ENCODE measurements at regions not wholly inside any gene's neighbourhood (a gene's known extent, or its start where the extent isn't known, plus 50 kb on each side); places are given as distances from the start of the nearest gene placed in this dataset.
"Not testable (repeated sequence)": the region's sequence is repeated elsewhere in the genome, so short reads cannot be mapped to it uniquely, and the experiment has no call there.

DNA sequence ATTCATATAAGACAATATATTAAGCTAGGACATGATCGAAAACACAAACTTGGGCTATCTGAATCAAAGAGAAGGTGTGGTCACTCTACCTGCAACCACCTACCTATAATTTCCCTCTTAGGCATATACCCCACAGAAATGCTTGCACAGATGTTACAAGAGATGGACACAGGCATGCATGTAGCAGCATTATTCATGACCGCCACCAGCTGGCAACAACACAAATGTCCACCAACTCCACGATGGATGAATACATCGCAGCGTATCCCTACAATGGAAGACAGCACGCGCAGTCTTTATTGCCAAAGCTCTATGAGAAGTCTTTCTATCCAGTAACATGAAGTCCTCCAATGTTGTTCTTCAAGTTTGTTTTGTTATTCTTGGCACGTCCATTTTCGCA, 90.8 kb downstream of the ARL4C start:
- DNase-seq (ENCODE audit: low spot score), result no peak

DNA sequence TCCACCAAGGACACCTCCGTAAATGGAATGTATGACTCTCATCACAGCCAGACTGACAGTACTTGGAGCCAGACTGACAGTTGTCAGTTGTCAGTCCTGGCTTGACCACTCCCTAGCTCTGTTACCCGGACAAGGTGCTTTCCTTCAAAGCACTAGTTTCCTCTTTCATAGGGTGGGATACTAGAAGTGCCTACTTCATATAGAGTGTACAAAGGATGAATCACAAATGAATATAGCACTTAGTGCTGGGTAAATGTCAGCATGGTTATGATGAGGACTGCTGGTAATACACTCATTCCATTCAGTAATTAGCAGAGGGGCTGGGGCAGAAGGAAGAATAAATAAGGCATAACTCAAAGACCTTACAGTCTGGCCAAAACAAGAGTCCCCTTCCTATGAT, 91.4 kb downstream of the ARL4C start:
- DNase-seq (ENCODE audit: low spot score), result no peak

GRCh38 chr2:234404957-234405356, 91.9 kb downstream of the ARL4C start:
- no peak for DNase-seq (ENCODE audit: low spot score)

DNA sequence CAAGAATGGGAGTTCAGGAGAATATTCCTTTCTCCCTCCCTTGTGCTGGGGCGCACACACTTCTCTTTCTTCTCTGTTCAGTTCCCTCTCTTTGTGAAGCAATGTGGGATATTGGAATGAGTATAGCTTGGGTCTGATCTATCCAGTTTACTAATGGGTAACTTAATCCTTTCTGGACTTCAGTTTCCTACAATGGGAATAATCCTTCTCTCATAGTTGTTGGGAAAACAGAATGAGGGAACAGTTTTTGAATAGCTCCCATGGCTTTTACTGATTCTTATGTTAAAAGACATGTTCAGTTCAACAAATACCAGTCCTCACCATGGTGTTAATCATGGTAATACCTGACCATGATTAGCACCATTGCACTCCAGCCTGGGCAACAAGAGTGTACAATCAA, 93.1 kb downstream of the ARL4C start:
- no peak for DNase-seq (ENCODE audit: low spot score)

DNA sequence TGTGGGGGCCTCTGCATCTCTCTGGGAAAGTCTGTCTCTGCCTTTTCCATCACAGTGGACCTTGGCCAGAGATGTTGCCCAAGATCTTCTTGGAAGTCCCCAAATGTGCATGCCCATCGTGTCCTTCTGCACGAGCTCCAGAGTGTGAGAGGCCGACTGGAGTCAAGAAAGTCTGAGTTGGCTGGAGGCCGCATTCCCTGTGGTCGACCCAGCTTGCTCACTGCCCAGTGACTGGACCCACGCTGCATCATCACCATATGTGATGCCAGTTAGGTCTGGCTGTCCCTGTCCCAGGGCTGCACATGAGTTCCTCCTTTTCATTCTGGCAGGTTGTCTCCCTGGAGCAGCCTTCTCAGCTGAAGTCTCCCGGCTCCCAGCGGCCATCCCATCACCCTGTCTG, 93.8 kb downstream of the ARL4C start:
- peak; percentile 53 for DNase-seq (ENCODE audit: low spot score)

DNA sequence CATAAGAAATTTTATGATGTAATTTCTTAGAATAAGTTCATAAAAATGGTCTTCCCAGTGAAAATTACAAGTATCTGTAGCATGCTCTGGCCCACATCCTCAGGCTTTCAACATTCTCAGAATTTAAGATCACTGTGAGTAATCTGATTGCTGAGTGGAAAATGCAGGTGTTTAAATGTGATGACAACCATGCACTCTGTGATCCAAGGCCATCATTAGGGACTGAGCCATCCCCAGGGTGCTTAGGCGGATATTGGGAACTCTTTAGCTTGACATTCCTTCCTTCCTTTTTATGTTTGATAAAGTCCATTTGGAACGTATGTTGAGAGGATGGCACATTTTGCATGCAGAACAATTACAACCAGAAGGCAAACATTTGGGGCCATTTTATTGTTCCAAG, 95.5 kb downstream of the ARL4C start:
- DNase-seq (ENCODE audit: low spot score), result no peak

GRCh38 chr2:234399451-234400246, 97.2 kb downstream of the ARL4C start:
- DNase-seq (ENCODE audit: low spot score), result peak; percentile 33

DNA sequence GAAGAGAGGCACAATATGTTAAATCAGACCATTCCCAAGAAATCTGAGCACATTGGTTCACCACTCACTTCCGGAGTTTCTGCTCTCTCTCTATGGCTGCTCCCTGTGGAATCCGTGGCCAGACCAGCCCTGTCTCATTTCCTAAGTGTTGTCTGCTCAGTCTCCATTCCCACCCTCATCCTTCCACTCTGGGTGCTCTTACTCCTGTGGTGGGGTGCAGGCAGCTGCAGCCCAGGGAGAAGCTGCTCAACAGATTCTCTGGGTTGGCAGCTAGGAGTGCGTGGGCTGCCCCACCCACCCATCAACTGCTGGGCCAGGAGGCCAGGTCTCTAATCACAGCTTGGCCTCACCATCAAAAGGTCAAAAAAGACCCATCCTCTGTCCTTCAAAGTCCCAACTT, 98.3 kb downstream of the ARL4C start:
- no peak for DNase-seq (ENCODE audit: low spot score)

- no peak for DNase-seq (ENCODE audit: low spot score)
These were observed 100.9 kb downstream of the ARL4C start for GRCh38 chr2:234395891-234396420.

- no peak for DNase-seq (ENCODE audit: low spot score)
These were observed 102.4 kb downstream of the ARL4C start for GRCh38 chr2:234394450-234394849.

DNA sequence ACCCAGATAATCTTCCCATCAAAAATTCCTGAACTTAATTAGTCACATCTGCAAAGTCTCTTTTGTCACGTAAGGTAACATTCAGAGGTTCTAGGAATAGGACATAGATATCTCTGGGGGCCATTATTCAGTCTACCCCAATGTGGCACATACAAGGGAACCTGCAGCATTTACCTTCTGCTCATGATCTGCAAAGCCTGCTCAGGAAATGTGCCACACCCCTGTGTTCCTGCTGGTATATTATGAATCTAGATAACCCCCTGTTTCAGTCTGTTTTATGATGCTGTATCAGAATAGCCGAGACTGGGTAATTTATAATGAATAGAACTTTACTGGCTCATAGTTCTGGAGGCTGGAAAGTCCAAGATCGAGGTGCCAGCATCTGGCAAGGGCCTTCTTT, 103.5 kb downstream of the ARL4C start:
- DNase-seq (ENCODE audit: low spot score), result no peak

DNA sequence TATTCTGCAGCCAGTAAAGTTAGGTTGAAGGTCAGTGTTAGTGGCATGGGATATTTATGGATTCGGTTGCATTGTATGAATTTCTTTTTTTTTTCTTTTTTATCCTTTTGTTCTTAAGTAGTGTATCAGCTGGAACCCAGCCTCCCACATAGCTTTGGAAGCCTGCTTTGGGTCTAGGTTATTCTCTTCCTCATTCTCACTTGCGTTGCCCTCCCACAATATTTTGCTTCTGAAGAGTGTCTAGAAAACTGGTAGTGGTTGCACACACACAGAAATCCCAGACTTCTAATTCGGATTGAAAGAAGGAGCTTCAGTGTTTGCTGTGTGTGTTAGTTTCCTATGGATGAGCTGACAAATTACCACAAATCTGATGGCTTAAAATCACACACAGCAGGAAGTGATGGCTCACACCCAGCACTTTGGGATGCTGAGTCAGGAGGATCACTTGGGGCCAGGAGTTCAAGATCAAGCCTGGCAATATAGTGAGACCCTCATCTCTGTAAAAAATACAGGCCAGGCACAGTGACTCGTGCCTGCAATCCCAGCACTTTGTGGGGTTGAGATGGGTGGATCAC, 104.8 kb downstream of the ARL4C start:
- DNase-seq (ENCODE audit: low spot score), result no peak

DNA sequence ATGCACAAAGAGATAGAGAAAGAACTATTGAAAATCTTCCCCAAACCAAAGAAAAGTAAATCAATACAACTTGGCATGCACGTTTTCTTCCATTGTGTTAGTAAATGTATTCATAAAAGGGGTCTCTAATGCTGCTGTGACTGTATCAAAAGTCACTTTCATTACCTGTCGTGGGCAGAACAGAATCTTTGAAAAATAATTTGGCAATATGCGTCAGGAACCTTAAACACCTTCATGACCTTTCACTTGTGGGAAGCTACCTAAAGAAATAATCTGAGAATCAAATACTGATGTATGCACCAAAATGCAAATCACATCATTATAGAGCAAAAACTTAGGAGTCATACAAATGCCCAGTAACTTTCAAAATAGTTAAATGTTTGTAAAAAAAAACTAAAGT, 105.3 kb downstream of the ARL4C start:
- DNase-seq (ENCODE audit: low spot score), result no peak

DNA sequence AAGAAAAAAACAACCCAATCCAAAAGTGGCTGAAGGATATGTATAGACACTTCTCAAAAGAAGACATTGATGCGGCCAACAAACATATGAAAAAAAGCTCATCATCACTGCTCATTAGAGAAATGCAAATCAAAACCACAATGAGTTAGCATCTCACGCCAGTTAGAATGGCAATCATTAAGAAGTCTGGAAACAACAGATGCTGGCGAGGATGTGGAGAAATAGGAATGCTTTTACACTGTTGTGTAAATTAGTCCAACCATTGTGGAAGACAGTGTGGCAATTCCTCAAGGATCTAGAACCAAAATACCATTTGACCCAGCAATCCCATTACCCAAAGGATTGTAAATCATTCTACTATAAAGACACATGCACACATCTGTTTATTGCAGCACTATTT, 107.2 kb downstream of the ARL4C start:
- not testable (repeated sequence) for DNase-seq (ENCODE audit: low spot score)

DNA sequence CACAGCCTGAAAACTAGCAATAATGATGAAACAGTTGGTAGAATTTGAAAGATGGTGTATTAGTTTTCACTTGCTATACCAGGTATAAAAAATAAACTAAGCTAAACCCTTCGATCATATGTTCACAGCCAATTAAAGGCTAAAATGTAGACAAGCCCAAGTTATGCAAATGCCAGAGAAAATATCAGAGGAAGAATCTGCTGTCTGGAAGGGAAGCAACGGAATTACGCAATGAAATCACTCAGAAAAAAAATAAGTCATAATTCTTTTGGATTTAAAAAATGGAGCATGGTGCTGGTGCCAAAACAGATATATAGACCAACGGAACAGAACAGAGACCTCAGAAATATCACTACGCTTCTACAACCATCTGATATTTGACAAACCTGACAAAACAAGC, 108.3 kb downstream of the ARL4C start:
- no peak for DNase-seq (ENCODE audit: low spot score)

DNA sequence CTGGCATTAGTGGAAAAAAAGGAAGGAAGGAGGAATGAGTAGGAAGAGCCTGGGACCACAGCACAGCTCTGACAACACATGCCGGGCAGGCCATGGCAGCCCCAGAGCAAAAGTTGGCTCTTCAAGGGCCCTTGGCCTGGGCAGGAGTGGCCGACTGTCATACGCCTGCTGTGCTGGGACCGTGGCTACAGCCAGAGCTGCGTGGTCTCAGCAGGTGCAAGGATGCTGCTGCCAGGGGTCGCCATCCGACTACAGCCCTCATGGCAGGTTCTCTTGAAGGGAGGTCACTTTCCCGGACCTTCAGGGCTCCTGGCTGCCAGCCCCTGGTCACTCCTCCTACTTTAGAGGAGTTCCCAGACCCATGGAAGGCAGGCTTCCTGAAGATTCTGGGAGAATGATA, 109.9 kb downstream of the ARL4C start:
- no peak for DNase-seq (ENCODE audit: low spot score)

DNA sequence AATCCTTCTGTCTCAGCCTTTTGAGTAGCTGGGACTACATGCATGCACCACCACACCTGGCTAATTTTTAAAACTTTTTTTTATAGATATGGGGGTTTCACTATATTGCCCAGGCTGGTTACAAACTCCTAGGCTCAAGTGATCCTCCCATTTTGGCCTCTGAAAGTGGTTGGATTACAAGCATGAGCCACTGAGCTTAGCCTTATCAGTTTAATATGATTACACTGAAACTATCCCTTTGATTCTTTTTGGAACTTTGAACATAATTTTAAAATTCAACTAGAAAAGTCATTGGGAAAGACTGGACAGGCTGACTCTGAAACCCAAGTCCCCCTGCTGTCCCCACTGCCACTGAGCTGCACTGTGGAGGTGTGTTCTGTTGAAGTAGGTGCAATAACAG, 114.8 kb downstream of the ARL4C start:
- DNase-seq (ENCODE audit: low spot score), result no peak

DNA sequence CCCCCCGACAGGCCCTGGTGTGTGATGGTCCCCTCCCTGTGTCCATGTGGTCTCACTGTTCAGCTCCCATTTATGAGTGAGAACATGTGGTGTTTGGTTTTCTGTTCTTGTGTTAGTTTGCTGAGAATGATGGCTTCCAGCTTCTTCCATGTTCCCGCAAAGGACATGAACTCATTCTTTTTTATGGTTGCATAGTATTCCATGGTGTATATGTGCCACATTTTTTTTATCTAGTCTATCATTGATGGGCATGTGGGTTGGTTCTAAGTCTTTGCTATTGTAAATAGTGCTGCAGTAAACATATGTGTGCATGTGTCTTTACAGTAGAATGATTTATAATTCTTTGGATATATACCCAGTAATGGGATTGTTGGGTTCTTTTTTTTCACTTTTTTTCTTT, 117.9 kb downstream of the ARL4C start:
- not testable (repeated sequence) for DNase-seq (ENCODE audit: low spot score)

DNA sequence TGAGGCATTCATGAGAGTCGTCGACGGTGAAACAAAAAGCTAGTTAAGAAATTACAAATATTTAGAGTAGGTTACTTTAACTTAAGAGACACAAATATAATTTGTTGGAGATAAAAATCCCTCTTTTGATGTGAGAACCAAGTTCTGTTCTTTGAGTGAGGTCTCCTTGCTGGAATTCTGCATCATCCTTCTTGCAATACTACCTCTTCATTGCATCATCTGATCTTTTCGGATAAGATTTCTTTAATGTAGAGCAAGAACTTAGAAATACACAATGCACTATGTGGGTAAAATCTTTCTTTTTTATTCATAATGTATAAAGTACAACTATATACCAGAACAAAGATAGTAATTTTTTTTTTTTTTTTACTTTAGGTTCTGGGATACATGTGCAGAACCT, 118.4 kb downstream of the ARL4C start:
- no peak for DNase-seq (ENCODE audit: low spot score)

- peak; percentile 24 for DNase-seq (ENCODE audit: low spot score)
These were observed 119.0 kb downstream of the ARL4C start for GRCh38 chr2:234377761-234378391.

DNA sequence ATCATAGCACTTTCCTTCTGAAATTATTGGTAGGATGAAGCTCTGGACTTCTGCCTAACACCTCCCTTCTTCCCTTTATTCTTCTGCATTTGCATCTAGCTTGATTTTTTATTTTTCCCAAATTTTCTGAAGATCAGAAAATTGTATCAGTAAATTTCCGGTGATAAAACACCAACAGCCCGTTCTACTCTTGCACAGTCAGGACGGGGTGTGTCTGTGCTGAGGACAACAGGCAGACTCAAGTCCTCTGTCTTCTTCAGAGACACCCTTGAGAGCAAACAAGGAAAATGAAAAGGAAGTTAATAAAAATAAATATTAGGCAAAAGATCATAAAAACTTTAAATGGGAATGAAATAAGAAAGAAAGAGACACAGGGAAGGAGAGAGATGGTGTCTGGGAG, 120.7 kb downstream of the ARL4C start:
- DNase-seq (ENCODE audit: low spot score), result no peak

GRCh38 chr2:234375176-234375880, 121.6 kb downstream of the ARL4C start:
- no peak for DNase-seq (ENCODE audit: low spot score)

- no peak for DNase-seq (ENCODE audit: low spot score)
These were observed 122.1 kb downstream of the ARL4C start for GRCh38 chr2:234374736-234375135.
